GM12872 (cell line): ENCODE measurements at regions not wholly inside any gene's neighbourhood (a gene's known extent, or its start where the extent isn't known, plus 50 kb on each side); places are given as distances from the start of the nearest gene placed in this dataset.

ENCODE experiments used
- TF ChIP-seq, protein P1 (sequence below): IDR thresholded peaks from 3 replicates; pipeline ENCODE4 v1.5.1; 2011; ENCODE audit warnings: low read depth, mild to moderate bottlenecking, low read length, moderate library complexity; ENCODE audit not compliant: insufficient read depth

DNA sequence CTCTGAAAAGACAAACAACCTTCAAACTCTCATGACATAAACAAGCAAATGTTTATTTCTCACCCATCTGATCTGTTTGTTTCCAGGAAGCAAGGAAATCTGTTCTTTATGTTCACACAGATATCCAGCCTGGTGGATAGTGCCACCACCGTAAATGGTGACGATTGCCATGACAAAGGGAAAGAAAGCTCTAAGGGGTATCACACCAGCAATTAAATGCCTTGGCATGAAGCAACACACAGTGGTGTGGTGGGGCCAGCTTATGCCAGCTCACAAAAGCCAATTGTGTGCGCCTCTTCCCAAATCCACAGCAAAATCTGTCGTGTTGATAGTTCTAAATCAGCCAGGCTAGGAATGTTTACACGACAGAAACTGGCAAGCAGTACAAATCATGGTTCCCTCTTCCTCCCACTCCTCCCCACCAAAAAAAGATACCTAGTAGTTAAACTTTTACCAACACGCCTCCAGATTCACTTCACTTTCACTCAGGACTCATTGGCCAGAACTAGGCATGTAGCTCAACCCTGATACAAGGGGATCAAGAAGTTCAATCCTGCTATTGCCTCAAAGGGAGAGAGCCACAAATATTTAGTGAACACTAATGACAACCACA, 189.2 kb upstream of the SLCO3A1 start:
- TF ChIP-seq, protein P1, sequence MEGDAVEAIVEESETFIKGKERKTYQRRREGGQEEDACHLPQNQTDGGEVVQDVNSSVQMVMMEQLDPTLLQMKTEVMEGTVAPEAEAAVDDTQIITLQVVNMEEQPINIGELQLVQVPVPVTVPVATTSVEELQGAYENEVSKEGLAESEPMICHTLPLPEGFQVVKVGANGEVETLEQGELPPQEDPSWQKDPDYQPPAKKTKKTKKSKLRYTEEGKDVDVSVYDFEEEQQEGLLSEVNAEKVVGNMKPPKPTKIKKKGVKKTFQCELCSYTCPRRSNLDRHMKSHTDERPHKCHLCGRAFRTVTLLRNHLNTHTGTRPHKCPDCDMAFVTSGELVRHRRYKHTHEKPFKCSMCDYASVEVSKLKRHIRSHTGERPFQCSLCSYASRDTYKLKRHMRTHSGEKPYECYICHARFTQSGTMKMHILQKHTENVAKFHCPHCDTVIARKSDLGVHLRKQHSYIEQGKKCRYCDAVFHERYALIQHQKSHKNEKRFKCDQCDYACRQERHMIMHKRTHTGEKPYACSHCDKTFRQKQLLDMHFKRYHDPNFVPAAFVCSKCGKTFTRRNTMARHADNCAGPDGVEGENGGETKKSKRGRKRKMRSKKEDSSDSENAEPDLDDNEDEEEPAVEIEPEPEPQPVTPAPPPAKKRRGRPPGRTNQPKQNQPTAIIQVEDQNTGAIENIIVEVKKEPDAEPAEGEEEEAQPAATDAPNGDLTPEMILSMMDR, result no peak

DNA sequence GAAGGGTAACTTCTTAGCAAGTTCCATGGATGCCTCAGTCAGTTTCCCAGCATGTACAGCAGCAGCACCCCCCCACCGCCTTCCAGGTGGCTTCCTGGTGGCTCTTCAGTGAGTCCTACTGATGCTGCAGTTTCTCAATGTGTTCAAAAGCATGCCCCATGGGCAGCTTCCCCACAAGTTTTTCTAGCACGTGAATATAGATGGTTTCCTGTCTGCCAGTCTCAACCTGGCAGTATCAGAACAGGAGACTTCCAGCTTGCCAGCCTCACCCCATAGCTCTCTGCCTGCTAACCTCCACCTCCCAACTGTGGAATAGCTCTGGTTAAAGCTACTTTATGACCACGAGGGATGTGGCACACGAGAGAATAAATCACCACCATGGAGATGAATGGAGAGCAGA, 188.3 kb upstream of the SLCO3A1 start:
- TF ChIP-seq, protein P1, result no peak

DNA sequence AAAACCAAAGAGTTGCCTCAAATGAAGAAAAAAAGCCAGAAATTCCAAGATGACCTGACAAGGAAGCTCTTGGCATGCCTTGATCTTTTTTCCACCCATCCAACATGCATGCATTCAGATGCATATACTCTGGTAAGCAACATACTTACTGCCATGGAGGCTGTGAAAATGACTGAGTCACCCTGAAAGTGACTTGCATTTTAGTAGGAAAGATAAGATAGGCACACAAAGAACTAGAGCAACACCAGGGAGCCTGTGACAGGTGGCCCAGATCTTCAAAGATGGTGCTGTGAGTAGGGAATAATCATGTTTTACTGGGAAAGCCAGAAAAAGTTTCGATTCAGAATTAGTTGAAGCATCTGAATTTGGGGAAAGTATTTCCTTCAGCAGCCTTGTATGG, 185.1 kb upstream of the SLCO3A1 start:
- TF ChIP-seq, protein P1, result no peak

DNA sequence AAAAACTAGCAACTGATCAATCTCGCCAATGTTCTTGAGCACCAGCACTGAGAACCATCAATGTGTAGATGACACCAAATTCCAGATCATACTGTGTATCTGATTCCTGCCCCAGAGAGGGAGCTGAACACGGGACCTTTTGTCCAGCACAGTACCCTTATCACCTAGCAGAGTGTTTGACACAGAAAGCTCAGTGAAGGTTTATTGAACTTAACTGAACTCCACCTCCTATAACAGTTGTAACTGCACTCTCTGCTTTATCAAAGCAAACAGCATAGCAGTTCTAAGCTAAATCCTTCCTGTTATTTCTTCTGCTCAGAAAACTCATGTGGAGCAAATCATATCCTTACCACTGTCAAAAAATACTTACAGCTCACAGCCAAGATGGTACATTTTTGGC, 183.4 kb upstream of the SLCO3A1 start:
- TF ChIP-seq, protein P1, result no peak

DNA sequence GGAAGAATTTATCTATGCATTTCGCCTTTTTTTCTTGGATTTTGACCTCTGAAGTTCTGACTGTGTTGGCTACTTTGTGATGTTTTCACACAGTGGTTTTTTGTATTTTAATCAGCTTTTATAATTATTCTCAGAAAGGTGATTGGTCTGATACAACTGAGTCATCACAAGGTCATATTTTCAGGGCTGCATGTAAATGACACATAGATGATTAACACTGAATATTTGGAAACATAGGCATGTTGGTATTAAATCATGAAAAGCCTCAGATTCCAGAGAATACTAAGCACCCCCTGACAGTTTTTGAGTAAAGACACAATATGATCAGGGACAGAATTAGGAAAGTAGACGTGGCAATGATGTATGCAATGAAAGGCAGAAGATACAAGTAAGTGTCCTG, 175.5 kb upstream of the SLCO3A1 start:
- TF ChIP-seq, protein P1, result no peak

DNA sequence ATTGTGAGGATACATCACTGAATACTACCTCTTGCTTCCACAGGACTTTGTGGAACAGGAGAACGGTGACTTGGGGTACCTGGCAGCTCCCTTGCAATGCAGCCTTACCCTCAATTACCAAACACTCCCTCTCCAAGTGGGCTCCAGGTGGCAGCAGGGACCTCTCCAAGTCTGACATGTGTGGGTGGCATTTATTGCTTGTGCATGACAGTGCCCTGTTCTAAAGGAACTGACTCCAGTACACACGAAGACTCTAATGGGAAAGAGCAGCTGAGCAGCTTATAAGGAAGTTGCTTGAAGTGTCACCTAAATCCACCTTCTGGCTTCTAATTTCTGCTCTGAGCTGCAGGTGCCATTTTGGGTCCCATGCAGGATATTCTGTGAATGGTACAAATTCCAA, 174.1 kb upstream of the SLCO3A1 start:
- TF ChIP-seq, protein P1, result no peak

DNA sequence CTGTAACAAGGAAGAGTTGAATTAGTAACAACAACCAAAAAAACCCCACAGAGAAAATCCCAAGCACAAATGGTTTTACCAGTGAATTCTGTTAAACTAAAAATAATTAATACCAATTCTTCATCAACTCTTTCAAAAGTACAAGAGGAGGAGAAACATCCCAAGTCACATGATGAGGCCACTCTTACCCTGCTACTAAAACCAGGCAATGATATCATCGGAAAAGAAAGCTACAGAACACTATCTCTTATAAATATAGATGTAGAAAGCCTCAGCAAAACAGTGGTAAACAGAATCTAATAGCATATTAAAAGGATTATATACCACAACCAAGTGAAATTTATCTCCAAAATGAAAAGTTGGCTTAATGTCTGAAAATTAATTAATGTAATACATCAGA, 168.1 kb upstream of the SLCO3A1 start:
- TF ChIP-seq, protein P1, result no peak
